B cell (primary cell): ENCODE measurements at regions not wholly inside any gene's neighbourhood (a gene's known extent, or its start where the extent isn't known, plus 50 kb on each side); places are given as distances from the start of the nearest gene placed in this dataset.

Experiments
- EZH2 ChIP-seq: IDR thresholded peaks from 2 replicates; pipeline ENCODE4 v1.6.1; 2012; ENCODE audit warnings: borderline replicate concordance, low read depth, mild to moderate bottlenecking, moderate library complexity, low read length; ENCODE audit not compliant: insufficient read depth, poor library complexity, severe bottlenecking
- TF ChIP-seq, protein P1 (sequence below): fragments of 200-600 bp; IDR thresholded peaks from one replicate; pipeline ENCODE4 v1.8.0; 2022; ENCODE audit warnings: antibody characterized with exemption, mild to moderate bottlenecking

GRCh38 chr10:10819206-10819856 lies 198.3 kb upstream of the CELF2 start:
- TF ChIP-seq EZH2 = no peak
- TF ChIP-seq, protein P1, sequence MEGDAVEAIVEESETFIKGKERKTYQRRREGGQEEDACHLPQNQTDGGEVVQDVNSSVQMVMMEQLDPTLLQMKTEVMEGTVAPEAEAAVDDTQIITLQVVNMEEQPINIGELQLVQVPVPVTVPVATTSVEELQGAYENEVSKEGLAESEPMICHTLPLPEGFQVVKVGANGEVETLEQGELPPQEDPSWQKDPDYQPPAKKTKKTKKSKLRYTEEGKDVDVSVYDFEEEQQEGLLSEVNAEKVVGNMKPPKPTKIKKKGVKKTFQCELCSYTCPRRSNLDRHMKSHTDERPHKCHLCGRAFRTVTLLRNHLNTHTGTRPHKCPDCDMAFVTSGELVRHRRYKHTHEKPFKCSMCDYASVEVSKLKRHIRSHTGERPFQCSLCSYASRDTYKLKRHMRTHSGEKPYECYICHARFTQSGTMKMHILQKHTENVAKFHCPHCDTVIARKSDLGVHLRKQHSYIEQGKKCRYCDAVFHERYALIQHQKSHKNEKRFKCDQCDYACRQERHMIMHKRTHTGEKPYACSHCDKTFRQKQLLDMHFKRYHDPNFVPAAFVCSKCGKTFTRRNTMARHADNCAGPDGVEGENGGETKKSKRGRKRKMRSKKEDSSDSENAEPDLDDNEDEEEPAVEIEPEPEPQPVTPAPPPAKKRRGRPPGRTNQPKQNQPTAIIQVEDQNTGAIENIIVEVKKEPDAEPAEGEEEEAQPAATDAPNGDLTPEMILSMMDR = no peak
